ENCODE measurements at regions not wholly inside any gene's neighbourhood (a gene's known extent, or its start where the extent isn't known, plus 50 kb on each side); places are given as distances from the start of the nearest gene placed in this dataset.
"Not testable (repeated sequence)": the region's sequence is repeated elsewhere in the genome, so short reads cannot be mapped to it uniquely, and the experiment has no call there.

- Mint-ChIP-seq H3K4me3 (peak overlapping the region; percentile 88), H3K27ac (peak overlapping the region; percentile 93), H3K4me1 (ENCODE audit: low read depth) (peaks cover 30% of the 10 kb centered on the region)
- DNase-seq; H3K9me3 Mint-ChIP-seq; H3K36me3 Mint-ChIP-seq (ENCODE audit: low read depth); H3K27me3 Mint-ChIP-seq: not testable (repeated sequence)
Observed at GRCh38 chr11:67804435-67805252, 130.2 kb upstream of the ALDH3B2 start.

DNA sequence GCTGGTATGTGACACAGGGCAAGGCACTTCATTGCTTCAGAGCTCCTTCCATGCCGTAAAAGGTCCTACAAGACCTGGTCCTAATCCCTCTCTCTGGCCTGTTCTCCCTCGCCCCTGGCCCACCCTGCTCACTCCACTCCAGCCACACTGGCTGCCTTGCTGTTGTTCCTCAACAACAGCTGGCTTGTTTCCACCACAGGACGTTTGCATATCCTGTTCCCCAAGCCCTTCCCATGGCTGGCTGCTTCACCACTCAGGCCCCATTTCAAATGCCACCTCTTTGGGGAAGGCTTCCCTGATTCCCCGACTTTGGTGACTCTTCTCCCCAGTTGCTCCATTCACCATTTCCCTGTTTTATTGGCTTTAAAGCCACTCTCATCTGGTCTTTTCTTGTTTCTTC is 129.1 kb upstream of the ALDH3B2 start:
- not testable (repeated sequence) for H3K36me3 Mint-ChIP-seq (ENCODE audit: low read depth); DNase-seq; H3K27me3 Mint-ChIP-seq; H3K9me3 Mint-ChIP-seq; H3K27ac Mint-ChIP-seq; H3K4me3 Mint-ChIP-seq
- peaks cover 30% of the 10 kb centered on the region for H3K4me1 Mint-ChIP-seq (ENCODE audit: low read depth)

DNA sequence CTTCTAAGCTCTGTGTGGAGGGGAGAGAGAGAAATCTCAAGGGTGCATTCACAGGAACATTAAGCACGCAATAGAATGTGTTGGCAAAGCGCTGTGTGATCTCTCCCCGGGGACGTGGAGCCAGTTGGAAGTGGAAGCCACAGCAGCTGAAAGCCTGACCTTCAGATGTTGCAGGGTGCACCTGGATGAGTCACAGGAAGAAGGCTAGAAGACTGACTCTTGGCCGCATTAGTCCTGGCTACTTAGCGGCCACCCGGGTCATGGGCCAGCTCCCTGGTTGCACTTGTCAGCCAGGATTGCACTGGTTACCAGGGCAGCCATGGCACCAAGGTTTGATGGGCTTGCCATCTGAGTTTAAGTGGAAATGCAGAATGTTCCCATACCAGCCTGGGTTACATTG is 128.6 kb upstream of the ALDH3B2 start:
- H3K4me1 Mint-ChIP-seq (ENCODE audit: low read depth) = peaks cover 30% of the 10 kb centered on the region
- DNase-seq; H3K27me3 Mint-ChIP-seq; H3K9me3 Mint-ChIP-seq; H3K27ac Mint-ChIP-seq; H3K4me3 Mint-ChIP-seq; H3K36me3 Mint-ChIP-seq (ENCODE audit: low read depth): not testable (repeated sequence)

DNA sequence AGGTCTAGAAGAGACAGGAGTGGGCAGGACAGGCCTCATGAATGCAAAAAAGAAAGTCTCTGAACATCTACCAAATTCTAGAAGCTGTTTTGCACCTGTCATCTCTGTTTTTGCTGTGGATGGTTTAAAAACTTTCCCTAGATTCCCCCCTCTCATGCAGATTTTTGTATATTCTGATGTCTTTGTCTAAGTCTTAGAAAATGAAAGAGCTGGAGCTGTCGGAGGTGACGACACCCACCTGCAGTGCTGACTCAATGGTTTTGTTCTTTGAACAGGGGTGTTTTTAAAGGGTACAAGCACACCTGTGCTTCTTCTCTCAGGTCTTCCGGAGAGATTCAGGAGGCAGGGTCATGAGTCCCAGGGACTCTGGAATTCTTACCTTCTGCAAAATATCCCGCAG is 128.2 kb upstream of the ALDH3B2 start:
- H3K36me3 Mint-ChIP-seq (ENCODE audit: low read depth) = peaks cover 14% of the 10 kb centered on the region
- H3K9me3 Mint-ChIP-seq, H3K4me3 Mint-ChIP-seq, H3K27me3 Mint-ChIP-seq, DNase-seq: not testable (repeated sequence)
- H3K27ac Mint-ChIP-seq = peak overlapping the region; percentile 59
- H3K4me1 Mint-ChIP-seq (ENCODE audit: low read depth) = peaks cover 30% of the 10 kb centered on the region

DNA sequence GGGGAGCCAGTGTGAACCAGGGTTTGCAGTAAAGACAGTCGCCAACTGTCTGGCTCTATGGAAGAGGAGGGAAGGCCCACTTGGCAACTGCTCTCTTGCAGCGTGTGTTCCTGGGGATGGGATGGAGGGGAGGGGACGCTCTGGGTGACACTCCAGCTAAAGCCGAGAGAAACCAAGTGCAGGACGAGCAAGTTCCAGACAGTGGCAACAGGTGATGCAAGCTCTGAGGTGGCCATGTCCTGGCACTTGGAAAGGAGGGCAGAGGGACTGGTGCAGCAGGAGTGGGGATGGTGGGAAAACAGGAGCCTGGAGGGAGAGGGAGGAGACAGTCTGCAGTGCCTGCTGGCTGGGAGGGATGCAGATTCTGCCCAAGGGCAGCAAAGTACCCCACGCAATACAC is 127.0 kb upstream of the ALDH3B2 start:
- not testable (repeated sequence) for H3K4me3 Mint-ChIP-seq, DNase-seq, H3K9me3 Mint-ChIP-seq, H3K27me3 Mint-ChIP-seq, H3K27ac Mint-ChIP-seq
- Mint-ChIP-seq H3K4me1 (ENCODE audit: low read depth) (peaks cover 26% of the 10 kb centered on the region), H3K36me3 (ENCODE audit: low read depth) (peaks cover 15% of the 10 kb centered on the region)

- H3K27me3 Mint-ChIP-seq, H3K9me3 Mint-ChIP-seq, H3K4me3 Mint-ChIP-seq: not testable (repeated sequence)
Observed at GRCh38 chr11:67800591-67800990, 126.2 kb upstream of the ALDH3B2 start.

GRCh38 chr11:67799808-67800207 is 125.4 kb upstream of the ALDH3B2 start:
- DNase-seq = peak; percentile 34
- H3K27me3 Mint-ChIP-seq, H3K4me3 Mint-ChIP-seq, H3K27ac Mint-ChIP-seq, H3K9me3 Mint-ChIP-seq: not testable (repeated sequence)
- Mint-ChIP-seq H3K4me1 (ENCODE audit: low read depth) (peaks cover 24% of the 10 kb centered on the region), H3K36me3 (ENCODE audit: low read depth) (peaks cover 15% of the 10 kb centered on the region)

More at GRCh38 chr11:67800591-67800990, 126.2 kb upstream of the ALDH3B2 start:
- not testable (repeated sequence) for DNase-seq, H3K27ac Mint-ChIP-seq
- Mint-ChIP-seq H3K4me1 (ENCODE audit: low read depth) (peaks cover 24% of the 10 kb centered on the region), H3K36me3 (ENCODE audit: low read depth) (peaks cover 15% of the 10 kb centered on the region)

GRCh38 chr11:67797726-67798521 is 123.5 kb upstream of the ALDH3B2 start:
- not testable (repeated sequence) for H3K4me1 Mint-ChIP-seq (ENCODE audit: low read depth); H3K27me3 Mint-ChIP-seq; H3K27ac Mint-ChIP-seq; H3K4me3 Mint-ChIP-seq; DNase-seq; H3K9me3 Mint-ChIP-seq
- H3K36me3 Mint-ChIP-seq (ENCODE audit: low read depth) = peaks cover 11% of the 10 kb centered on the region

- Mint-ChIP-seq H3K4me3 (no peak overlapping the region), H3K27ac (no peak overlapping the region), H3K27me3 (no peaks in the 10 kb centered on the region), H3K9me3 (no peaks in the 10 kb centered on the region), H3K4me1 (ENCODE audit: low read depth) (peaks cover 11% of the 10 kb centered on the region), H3K36me3 (ENCODE audit: low read depth) (peaks cover 5% of the 10 kb centered on the region)
- no peak for DNase-seq
Observed at GRCh38 chr11:67795746-67796145, 121.3 kb upstream of the ALDH3B2 start.

- not testable (repeated sequence) for DNase-seq; H3K27me3 Mint-ChIP-seq; H3K9me3 Mint-ChIP-seq; H3K27ac Mint-ChIP-seq; H3K36me3 Mint-ChIP-seq (ENCODE audit: low read depth); H3K4me3 Mint-ChIP-seq
- peaks cover 11% of the 10 kb centered on the region for H3K4me1 Mint-ChIP-seq (ENCODE audit: low read depth)
Observed at GRCh38 chr11:67793750-67794149, 119.3 kb upstream of the ALDH3B2 start.

GRCh38 chr11:67792273-67792990 is 118.0 kb upstream of the ALDH3B2 start:
- not testable (repeated sequence) for H3K27me3 Mint-ChIP-seq, H3K27ac Mint-ChIP-seq, H3K4me3 Mint-ChIP-seq

DNA sequence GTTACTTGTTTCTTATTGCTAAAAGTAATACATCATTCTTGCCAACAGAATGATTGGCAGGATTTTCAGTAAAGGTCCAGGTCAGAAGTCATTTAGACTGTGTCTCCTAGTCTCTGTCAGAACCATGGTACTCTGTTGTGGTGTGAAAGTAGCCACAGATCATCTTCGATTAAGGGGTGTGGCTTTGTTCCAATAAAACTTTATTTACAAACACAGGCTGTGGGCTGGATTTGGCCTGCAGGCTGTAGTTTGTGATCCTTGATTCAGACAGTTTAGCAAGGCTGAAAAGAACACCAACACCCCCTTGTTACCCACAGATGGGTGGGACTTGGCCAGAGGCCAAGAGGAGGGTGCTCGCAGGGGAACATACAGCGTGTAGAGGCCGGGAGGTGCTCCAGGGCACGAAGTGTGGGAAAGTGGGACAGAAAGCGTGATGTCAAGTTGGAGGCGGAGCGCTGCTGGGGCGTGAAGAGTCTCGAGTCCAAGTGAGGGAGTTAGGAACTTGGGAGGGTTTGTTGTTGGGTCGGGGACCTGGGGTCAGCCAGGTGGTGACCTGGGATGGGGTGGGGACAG is 117.3 kb upstream of the ALDH3B2 start:
- not testable (repeated sequence) for DNase-seq; H3K4me3 Mint-ChIP-seq; H3K9me3 Mint-ChIP-seq; H3K27ac Mint-ChIP-seq; H3K36me3 Mint-ChIP-seq (ENCODE audit: low read depth); H3K27me3 Mint-ChIP-seq
- H3K4me1 Mint-ChIP-seq (ENCODE audit: low read depth) = peaks cover 11% of the 10 kb centered on the region

More at GRCh38 chr11:67792273-67792990, 118.0 kb upstream of the ALDH3B2 start:
- H3K36me3 Mint-ChIP-seq (ENCODE audit: low read depth); H3K9me3 Mint-ChIP-seq: not testable (repeated sequence)
- peaks cover 11% of the 10 kb centered on the region for H3K4me1 Mint-ChIP-seq (ENCODE audit: low read depth)
- peak; percentile 73 for DNase-seq

GRCh38 chr11:67788341-67788695 is 113.9 kb upstream of the ALDH3B2 start:
- H3K4me1 Mint-ChIP-seq (ENCODE audit: low read depth) = peaks cover 11% of the 10 kb centered on the region
- H3K27ac Mint-ChIP-seq; H3K4me3 Mint-ChIP-seq; H3K36me3 Mint-ChIP-seq (ENCODE audit: low read depth); H3K9me3 Mint-ChIP-seq; DNase-seq; H3K27me3 Mint-ChIP-seq: not testable (repeated sequence)

GRCh38 chr11:67787681-67788340 is 113.4 kb upstream of the ALDH3B2 start:
- not testable (repeated sequence) for H3K27ac Mint-ChIP-seq; H3K36me3 Mint-ChIP-seq (ENCODE audit: low read depth); H3K4me3 Mint-ChIP-seq; H3K27me3 Mint-ChIP-seq; H3K9me3 Mint-ChIP-seq; DNase-seq
- H3K4me1 Mint-ChIP-seq (ENCODE audit: low read depth) = peaks cover 11% of the 10 kb centered on the region
